NCI-H460 (cell line): ENCODE measurements at regions not wholly inside any gene's neighbourhood (a gene's known extent, or its start where the extent isn't known, plus 50 kb on each side); places are given as distances from the start of the nearest gene placed in this dataset.

ENCODE experiments used
- DNase-seq: peaks from one replicate; pipeline ENCODE4 v3.0.0-alpha.2; 2016; ENCODE audit warnings: low read depth; ENCODE audit errors: extremely low read depth

GRCh38 chr3:87045473-87045872 is 54.5 kb upstream of the VGLL3 start:
- no peak for DNase-seq

DNA sequence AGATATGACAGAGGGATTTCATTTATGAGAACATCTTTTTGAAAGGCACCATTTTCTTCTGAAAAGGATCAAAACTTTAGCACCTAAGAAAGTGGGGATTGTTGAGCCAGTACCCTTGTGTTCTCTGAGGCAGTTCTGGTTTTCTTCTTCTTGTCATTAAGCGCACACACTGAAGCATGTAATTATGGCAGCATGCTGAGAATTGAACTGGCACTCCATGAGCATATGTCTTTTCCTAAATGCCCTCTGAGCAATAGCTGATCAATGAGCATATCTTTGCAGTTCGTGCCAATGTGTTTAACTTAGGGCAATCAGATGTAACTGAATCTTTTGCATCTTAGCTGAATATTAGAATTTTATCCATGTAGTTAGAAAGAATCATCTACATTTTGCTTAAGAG is 53.9 kb upstream of the VGLL3 start:
- DNase-seq: no peak

GRCh38 chr3:87044409-87044808 is 53.5 kb upstream of the VGLL3 start:
- no peak for DNase-seq

GRCh38 chr3:87041191-87041590 is 50.2 kb upstream of the VGLL3 start:
- no peak for DNase-seq
